ENCODE measurements at regions not wholly inside any gene's neighbourhood (a gene's known extent, or its start where the extent isn't known, plus 50 kb on each side); places are given as distances from the start of the nearest gene placed in this dataset.

GRCh38 chr4:32597354-32597753 lies 1877.2 kb downstream of the PCDH7 start:
- no peak overlapping the region for H3K4me3 ChIP-seq
- intact Hi-C loops (cut with DNase I; ENCODE audit: low total_unique reads) = no loop called here
- WGBS, 2 donors = 89 to 94% methylated on average over 1 of the region's 1 CpG
- DNase-seq = no peak
- no peak overlapping the region for H3K27ac ChIP-seq
- no peaks in the 10 kb centered on the region for H3K27me3 ChIP-seq
- no peaks in the 10 kb centered on the region for H3K36me3 ChIP-seq (ENCODE audit: low read depth, missing control alignments)
- H3K4me1 ChIP-seq = no peaks in the 10 kb centered on the region
- TF ChIP-seq, protein P1, sequence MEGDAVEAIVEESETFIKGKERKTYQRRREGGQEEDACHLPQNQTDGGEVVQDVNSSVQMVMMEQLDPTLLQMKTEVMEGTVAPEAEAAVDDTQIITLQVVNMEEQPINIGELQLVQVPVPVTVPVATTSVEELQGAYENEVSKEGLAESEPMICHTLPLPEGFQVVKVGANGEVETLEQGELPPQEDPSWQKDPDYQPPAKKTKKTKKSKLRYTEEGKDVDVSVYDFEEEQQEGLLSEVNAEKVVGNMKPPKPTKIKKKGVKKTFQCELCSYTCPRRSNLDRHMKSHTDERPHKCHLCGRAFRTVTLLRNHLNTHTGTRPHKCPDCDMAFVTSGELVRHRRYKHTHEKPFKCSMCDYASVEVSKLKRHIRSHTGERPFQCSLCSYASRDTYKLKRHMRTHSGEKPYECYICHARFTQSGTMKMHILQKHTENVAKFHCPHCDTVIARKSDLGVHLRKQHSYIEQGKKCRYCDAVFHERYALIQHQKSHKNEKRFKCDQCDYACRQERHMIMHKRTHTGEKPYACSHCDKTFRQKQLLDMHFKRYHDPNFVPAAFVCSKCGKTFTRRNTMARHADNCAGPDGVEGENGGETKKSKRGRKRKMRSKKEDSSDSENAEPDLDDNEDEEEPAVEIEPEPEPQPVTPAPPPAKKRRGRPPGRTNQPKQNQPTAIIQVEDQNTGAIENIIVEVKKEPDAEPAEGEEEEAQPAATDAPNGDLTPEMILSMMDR (IDR thresholded peaks at IDR 0.05) = no peak
- no peak for TF ChIP-seq POLR2A (IDR thresholded peaks at IDR 0.05)
- no peaks in the 10 kb centered on the region for H3K9me3 ChIP-seq

GRCh38 chr4:32601848-32602247 lies 1881.7 kb downstream of the PCDH7 start:
- WGBS, 2 donors = 65 to 69% methylated on average over 3 of the region's 3 CpGs
- Histone ChIP-seq H3K9me3 (no peaks in the 10 kb centered on the region), H3K4me3 (no peak overlapping the region), H3K27ac (no peak overlapping the region), H3K36me3 (ENCODE audit: low read depth, missing control alignments) (no peaks in the 10 kb centered on the region), H3K4me1 (no peaks in the 10 kb centered on the region), H3K27me3 (no peaks in the 10 kb centered on the region)
- no peak for DNase-seq
- TF ChIP-seq, protein P1 (IDR thresholded peaks at IDR 0.05) = no peak
- TF ChIP-seq POLR2A (IDR thresholded peaks at IDR 0.05) = no peak
- intact Hi-C loops (cut with DNase I; ENCODE audit: low total_unique reads) = no loop called here

GRCh38 chr4:32607978-32608377 lies 1887.8 kb downstream of the PCDH7 start:
- 74 to 86% methylated on average over 1 of the region's 1 CpG for WGBS, 2 donors
- Histone ChIP-seq H3K27ac (no peak overlapping the region), H3K4me1 (no peaks in the 10 kb centered on the region), H3K27me3 (no peaks in the 10 kb centered on the region), H3K36me3 (ENCODE audit: low read depth, missing control alignments) (no peaks in the 10 kb centered on the region), H3K9me3 (no peaks in the 10 kb centered on the region), H3K4me3 (no peak overlapping the region)
- DNase-seq = no peak
- TF ChIP-seq, protein P1 (IDR thresholded peaks at IDR 0.05) = no peak
- TF ChIP-seq POLR2A (IDR thresholded peaks at IDR 0.05) = no peak
- intact Hi-C loops (cut with DNase I; ENCODE audit: low total_unique reads) = no loop called here

GRCh38 chr4:32624943-32625603 lies 1904.9 kb downstream of the PCDH7 start:
- Histone ChIP-seq H3K36me3 (ENCODE audit: low read depth, missing control alignments) (no peaks in the 10 kb centered on the region), H3K9me3 (no peaks in the 10 kb centered on the region), H3K4me1 (no peaks in the 10 kb centered on the region), H3K4me3 (no peak overlapping the region), H3K27me3 (no peaks in the 10 kb centered on the region), H3K27ac (no peak overlapping the region)
- intact Hi-C loops (cut with DNase I; ENCODE audit: low total_unique reads) = no loop called here
- no peak for TF ChIP-seq POLR2A (IDR thresholded peaks at IDR 0.05)
- TF ChIP-seq, protein P1 (IDR thresholded peaks at IDR 0.05) = no peak
- no peak for DNase-seq
- 81 to 85% methylated on average over 7 of the region's 7 CpGs for WGBS, 2 donors

DNA sequence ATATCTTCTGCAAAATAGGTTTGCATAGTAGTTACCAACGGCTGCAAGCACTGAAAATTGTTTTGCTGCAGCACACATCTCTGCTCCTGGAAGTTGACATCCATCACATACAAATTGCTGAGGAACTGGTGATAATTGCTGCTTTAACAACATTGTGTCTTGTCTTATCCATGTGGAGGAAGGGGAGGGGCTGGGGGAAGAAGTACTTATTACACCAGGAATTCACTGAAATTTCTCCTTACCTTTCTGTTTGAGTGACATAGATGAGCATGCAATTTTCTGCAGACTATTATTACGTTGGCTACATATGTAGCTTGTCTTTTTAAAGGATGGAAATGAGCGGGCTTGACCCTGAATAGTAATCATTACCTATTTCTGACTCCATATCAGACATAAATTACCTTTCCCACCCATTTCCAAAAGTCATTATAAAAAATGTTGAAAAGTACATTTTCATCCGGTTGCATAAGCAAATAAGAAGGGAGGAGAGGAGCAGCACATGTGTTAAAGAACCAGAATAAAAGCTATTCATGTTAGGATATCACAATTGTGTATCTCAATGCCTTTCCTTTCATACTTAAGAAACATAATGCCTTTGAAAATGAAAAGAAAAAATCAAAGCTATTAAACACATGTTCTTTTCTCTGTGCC lies 1905.6 kb downstream of the PCDH7 start:
- DNase-seq = no peak
- H3K4me1 ChIP-seq = no peaks in the 10 kb centered on the region
- no peak overlapping the region for H3K4me3 ChIP-seq
- no peak overlapping the region for H3K27ac ChIP-seq
- no peaks in the 10 kb centered on the region for H3K9me3 ChIP-seq
- TF ChIP-seq, protein P1 (IDR thresholded peaks at IDR 0.05) = no peak
- 68 to 72% methylated on average over 4 of the region's 4 CpGs for WGBS, 2 donors
- no peaks in the 10 kb centered on the region for H3K27me3 ChIP-seq
- H3K36me3 ChIP-seq (ENCODE audit: low read depth, missing control alignments) = no peaks in the 10 kb centered on the region
- intact Hi-C loops (cut with DNase I; ENCODE audit: low total_unique reads) = no loop called here
